ENCODE measurements at regions not wholly inside any gene's neighbourhood (a gene's known extent, or its start where the extent isn't known, plus 50 kb on each side); places are given as distances from the start of the nearest gene placed in this dataset.

DNA sequence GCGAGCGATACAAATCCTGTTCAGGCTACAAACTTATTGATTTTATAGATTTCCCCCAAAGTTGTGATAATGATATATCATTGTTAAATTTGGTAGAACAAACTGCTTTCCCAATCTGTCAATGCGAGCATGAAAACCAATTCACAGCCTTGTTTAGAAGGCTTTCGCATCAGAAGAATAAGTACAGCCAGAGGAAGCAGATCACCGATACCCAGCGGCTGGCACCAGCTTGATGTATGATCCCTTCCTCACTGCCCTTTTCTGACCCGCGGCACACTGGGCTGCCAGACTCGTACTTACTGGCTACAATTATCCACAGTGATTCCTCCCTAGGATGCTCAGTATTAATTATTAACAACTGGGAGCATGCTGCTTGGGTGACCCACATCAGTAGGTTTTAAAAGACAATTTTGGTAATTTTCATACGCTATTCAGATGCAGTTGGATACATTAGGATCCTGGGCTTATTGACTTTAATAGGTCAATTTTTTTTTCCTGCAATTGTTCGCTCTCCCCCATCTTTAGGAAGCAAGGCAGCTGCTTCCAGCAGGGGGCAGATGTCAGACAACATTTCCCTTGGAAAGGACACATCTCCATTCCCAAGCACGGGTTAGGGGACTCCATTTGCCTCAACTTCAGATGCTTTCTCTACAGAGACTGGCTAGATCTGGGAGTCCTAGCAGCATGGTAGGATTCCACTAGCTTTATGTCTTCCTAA, 582.7 kb upstream of the PSMD7 start:
- Histone ChIP-seq H3K4me3 (ENCODE audit: low read depth in 2 of 2, low read length in 1 of 2) (no peak overlapping the region), H4K20me1 (ENCODE audit: insufficient read depth) (no peaks in the 10 kb centered on the region), H3K27me3 (ENCODE audit: insufficient read depth) (no peaks in the 10 kb centered on the region), H3K9me2 (no peaks in the 10 kb centered on the region), H3K36me3 (replicated peaks in 1 of 2; ENCODE audit: control insufficient read depth in 1 of 2, insufficient read depth in 2 of 2, low read length in 1 of 2) (no peaks in the 10 kb centered on the region), H3K4me2 (no peak overlapping the region), H3K79me2 (ENCODE audit: insufficient read depth) (no peaks in the 10 kb centered on the region), H3K9me3 (no peaks in the 10 kb centered on the region), H3K4me1 (ENCODE audit: control insufficient read depth in 1 of 2, insufficient read depth in 2 of 2, low read depth in 1 of 2, low read length in 1 of 2) (no peaks in the 10 kb centered on the region; a peak in 1 of 4 replicates), H3F3A (replicated peaks; ENCODE audit: insufficient read depth) (no peaks in the 10 kb centered on the region), H3K9ac (no peak overlapping the region), H2AFZ (ENCODE audit: low read depth) (no peak overlapping the region), H3K27ac (ENCODE audit: low read depth in 2 of 2, low read length in 1 of 2) (no peak overlapping the region)
- TF ChIP-seq CTCF (IDR thresholded peaks at IDR 0.05) (peak; percentile 41), RCOR1 (IDR thresholded peaks at IDR 0.05; ENCODE audit: low read length) (no peak), RXRA (IDR thresholded peaks at IDR 0.05; ENCODE audit: borderline replicate concordance, low read depth) (no peak), POLR2AphosphoS5 (IDR thresholded peaks at IDR 0.05; ENCODE audit: low read depth, low read length) (no peak), ELF1 (IDR thresholded peaks at IDR 0.05) (no peak), RAD21 (IDR thresholded peaks at IDR 0.05; ENCODE audit: low read length) (peak; percentile 56), SMC3 (IDR thresholded peaks at IDR 0.05; ENCODE audit: low read depth, low read length) (peak; percentile 40; the same call in 1 of the 2 replicates), MEF2A (IDR thresholded peaks at IDR 0.05; ENCODE audit: borderline replicate concordance, low read depth) (no peak)
- CTCF ChIA-PET, result interaction anchor here (0.6 to 3.1 kb wide), 19 partner anchors 10 to 542 kb away, joined by 3 to 15 read pairs (median 4); no protein-coding TSS in a partner anchor
- POLR2A ChIA-PET, result no interaction called here
- DNase-seq, result peak; percentile 37
- 60% methylated on average over 12 of the region's 12 CpGs for WGBS (ENCODE audit: low lambda C conversion rate)

GRCh38 chr16:73713251-73713650, 583.4 kb upstream of the PSMD7 start:
- Histone ChIP-seq H3K9ac (no peak overlapping the region), H2AFZ (ENCODE audit: low read depth) (no peak overlapping the region), H3F3A (replicated peaks; ENCODE audit: insufficient read depth) (no peaks in the 10 kb centered on the region), H3K9me3 (no peaks in the 10 kb centered on the region), H3K27ac (ENCODE audit: low read depth in 2 of 2, low read length in 1 of 2) (no peak overlapping the region), H3K4me1 (ENCODE audit: control insufficient read depth in 1 of 2, insufficient read depth in 2 of 2, low read depth in 1 of 2, low read length in 1 of 2) (no peaks in the 10 kb centered on the region; a peak in 1 of 4 replicates), H3K79me2 (ENCODE audit: insufficient read depth) (no peaks in the 10 kb centered on the region), H3K36me3 (replicated peaks in 1 of 2; ENCODE audit: control insufficient read depth in 1 of 2, insufficient read depth in 2 of 2, low read length in 1 of 2) (no peaks in the 10 kb centered on the region), H3K9me2 (no peaks in the 10 kb centered on the region), H3K27me3 (ENCODE audit: insufficient read depth) (no peaks in the 10 kb centered on the region), H4K20me1 (ENCODE audit: insufficient read depth) (no peaks in the 10 kb centered on the region), H3K4me2 (no peak overlapping the region), H3K4me3 (ENCODE audit: low read depth in 2 of 2, low read length in 1 of 2) (no peak overlapping the region)
- DNase-seq, result no peak
- ChIA-PET POLR2A (interaction anchor here (0.6 kb wide), 1 partner anchor 28 kb away, joined by 3 read pairs; no protein-coding TSS in a partner anchor), CTCF (interaction anchor here (0.8 to 3.1 kb wide), 10 partner anchors 10 to 243 kb away, joined by 3 to 15 read pairs (median 6); no protein-coding TSS in a partner anchor)
- TF ChIP-seq CTCF (IDR thresholded peaks at IDR 0.05) (no peak), JUND (IDR thresholded peaks at IDR 0.05) (no peak), EP300 (IDR thresholded peaks at IDR 0.05; ENCODE audit: borderline replicate concordance in 1 of 2, low read depth in 1 of 2, low read length in 1 of 2) (no peak), TCF12 (IDR thresholded peaks at IDR 0.05) (no peak), PBX3 (IDR thresholded peaks at IDR 0.05) (no peak), TAF1 (IDR thresholded peaks at IDR 0.05; ENCODE audit: borderline replicate concordance, low read depth, low read length) (no peak), CHD2 (IDR thresholded peaks at IDR 0.05; ENCODE audit: low read length, partially characterized antibody) (no peak), RAD21 (IDR thresholded peaks at IDR 0.05; ENCODE audit: low read length) (no peak), POLR2AphosphoS5 (IDR thresholded peaks at IDR 0.05; ENCODE audit: low read depth, low read length) (no peak)
- WGBS (ENCODE audit: low lambda C conversion rate), result 42% methylated on average over 8 of the region's 8 CpGs

All from SK-N-SH (cell line).